IgD-negative memory B cell (primary cell): ENCODE measurements at regions not wholly inside any gene's neighbourhood (a gene's known extent, or its start where the extent isn't known, plus 50 kb on each side); places are given as distances from the start of the nearest gene placed in this dataset.
"Not testable (repeated sequence)": the region's sequence is repeated elsewhere in the genome, so short reads cannot be mapped to it uniquely, and the experiment has no call there.

Source experiments
- H3K27ac Mint-ChIP-seq, 3 donors: one replicate each; pipeline ENCODE4 v1.8.0; 2020 to 2022; ENCODE audit warnings: mild to moderate bottlenecking in 3 of 3, mixed read lengths in 3 of 3, moderate library complexity in 1 of 3
- H3K27me3 Mint-ChIP-seq: one replicate; pipeline ENCODE4 v1.8.0; 2021; ENCODE audit warnings: mixed read lengths
- H3K36me3 Mint-ChIP-seq: one replicate; pipeline ENCODE4 v1.8.0; 2020; ENCODE audit warnings: mild to moderate bottlenecking, mixed read lengths
- H3K4me1 Mint-ChIP-seq, 3 donors: one replicate each; pipeline ENCODE4 v1.8.0; 2020 to 2022; ENCODE audit warnings: mixed read lengths in 3 of 3, mild to moderate bottlenecking in 1 of 3
- H3K4me3 Mint-ChIP-seq, 4 donors: one replicate each; pipeline ENCODE4 v1.8.0; 2020 to 2022; ENCODE audit warnings: mild to moderate bottlenecking in 4 of 4, mixed read lengths in 4 of 4, moderate library complexity in 3 of 4
- H3K9me3 Mint-ChIP-seq, 3 donors: one replicate each; pipeline ENCODE4 v1.8.0; 2020 to 2021; ENCODE audit warnings: mixed read lengths in 3 of 3, mild to moderate bottlenecking in 1 of 3

GRCh38 chr13:81018936-81019335 is 678.0 kb upstream of the SPRY2 start:
- H3K36me3 Mint-ChIP-seq, result no peaks in the 10 kb centered on the region
- H3K4me3 Mint-ChIP-seq, result no peak overlapping the region
- H3K4me1 Mint-ChIP-seq, result no peaks in the 10 kb centered on the region
- H3K27me3 Mint-ChIP-seq, result no peaks in the 10 kb centered on the region
- H3K27ac Mint-ChIP-seq, result no peak overlapping the region
- peaks cover 0 to 9% (median 1%) of the 10 kb centered on the region in 3 donors for H3K9me3 Mint-ChIP-seq

- H3K27me3 Mint-ChIP-seq, result no peaks in the 10 kb centered on the region
- H3K27ac Mint-ChIP-seq, result no peak overlapping the region
- no peak overlapping the region for H3K4me3 Mint-ChIP-seq
- H3K36me3 Mint-ChIP-seq, result no peaks in the 10 kb centered on the region
- H3K4me1 Mint-ChIP-seq, result no peaks in the 10 kb centered on the region
- peaks cover 0 to 4% (median 1%) of the 10 kb centered on the region in 3 donors for H3K9me3 Mint-ChIP-seq
These were observed 676.7 kb upstream of the SPRY2 start for GRCh38 chr13:81017513-81018152.

- Mint-ChIP-seq H3K36me3 (no peaks in the 10 kb centered on the region), H3K4me3 (no peak overlapping the region), H3K9me3 (peaks cover 0 to 5% (median 4%) of the 10 kb centered on the region in 3 donors), H3K27ac (no peak overlapping the region), H3K27me3 (no peaks in the 10 kb centered on the region), H3K4me1 (no peaks in the 10 kb centered on the region)
These were observed 671.1 kb upstream of the SPRY2 start for GRCh38 chr13:81012031-81012430.

GRCh38 chr13:81001828-81002385 is 661.0 kb upstream of the SPRY2 start:
- H3K27ac Mint-ChIP-seq, result no peak overlapping the region
- H3K27me3 Mint-ChIP-seq, result no peaks in the 10 kb centered on the region
- peaks cover 3 to 16% (median 6%) of the 10 kb centered on the region in 3 donors for H3K9me3 Mint-ChIP-seq

GRCh38 chr13:80998603-80999002 is 657.7 kb upstream of the SPRY2 start:
- not testable (repeated sequence) for H3K4me3 Mint-ChIP-seq, H3K36me3 Mint-ChIP-seq, H3K27me3 Mint-ChIP-seq, H3K27ac Mint-ChIP-seq, H3K4me1 Mint-ChIP-seq
- H3K9me3 Mint-ChIP-seq, result peaks cover 0 to 11% (median 4%) of the 10 kb centered on the region in 3 donors

More at GRCh38 chr13:81001828-81002385, 661.0 kb upstream of the SPRY2 start:
- Mint-ChIP-seq H3K4me1 (no peaks in the 10 kb centered on the region), H3K4me3 (no peak overlapping the region), H3K36me3 (no peaks in the 10 kb centered on the region)

- H3K27me3 Mint-ChIP-seq, result no peaks in the 10 kb centered on the region
- H3K36me3 Mint-ChIP-seq, result peaks cover 3% of the 10 kb centered on the region
- no peak overlapping the region for H3K4me3 Mint-ChIP-seq
- no peaks in the 10 kb centered on the region for H3K4me1 Mint-ChIP-seq
- peaks cover 11 to 20% (median 13%) of the 10 kb centered on the region in 3 donors for H3K9me3 Mint-ChIP-seq
- no peak overlapping the region for H3K27ac Mint-ChIP-seq
These were observed 648.8 kb upstream of the SPRY2 start for GRCh38 chr13:80989747-80990146.

GRCh38 chr13:80989241-80989640 is 648.3 kb upstream of the SPRY2 start:
- Mint-ChIP-seq H3K27ac (no peak overlapping the region), H3K4me1 (no peaks in the 10 kb centered on the region), H3K9me3 (peaks cover 11 to 20% (median 13%) of the 10 kb centered on the region in 3 donors), H3K27me3 (no peaks in the 10 kb centered on the region), H3K4me3 (no peak overlapping the region), H3K36me3 (peaks cover 3% of the 10 kb centered on the region)

GRCh38 chr13:80988391-80989151 is 647.6 kb upstream of the SPRY2 start:
- H3K27ac Mint-ChIP-seq, result no peak overlapping the region

GRCh38 chr13:80979035-80979641 is 638.2 kb upstream of the SPRY2 start:
- Mint-ChIP-seq H3K36me3 (no peaks in the 10 kb centered on the region), H3K9me3 (peaks cover 0 to 7% (median 0%) of the 10 kb centered on the region in 3 donors), H3K27me3 (no peaks in the 10 kb centered on the region), H3K4me3 (no peak overlapping the region), H3K4me1 (no peaks in the 10 kb centered on the region), H3K27ac (no peak overlapping the region)

More at GRCh38 chr13:80988391-80989151, 647.6 kb upstream of the SPRY2 start:
- no peak overlapping the region for H3K4me3 Mint-ChIP-seq
- no peaks in the 10 kb centered on the region for H3K4me1 Mint-ChIP-seq
- peaks cover 3% of the 10 kb centered on the region for H3K36me3 Mint-ChIP-seq
- no peaks in the 10 kb centered on the region for H3K27me3 Mint-ChIP-seq
- peaks cover 11 to 20% (median 13%) of the 10 kb centered on the region in 3 donors for H3K9me3 Mint-ChIP-seq

GRCh38 chr13:80977168-80977567 is 636.2 kb upstream of the SPRY2 start:
- Mint-ChIP-seq H3K4me1 (no peaks in the 10 kb centered on the region), H3K4me3 (no peak overlapping the region), H3K36me3 (no peaks in the 10 kb centered on the region), H3K27ac (no peak overlapping the region), H3K9me3 (peaks cover 0 to under 1% (median 0%) of the 10 kb centered on the region in 3 donors), H3K27me3 (no peaks in the 10 kb centered on the region)

GRCh38 chr13:80975903-80976302 is 635.0 kb upstream of the SPRY2 start:
- no peaks in the 10 kb centered on the region for H3K36me3 Mint-ChIP-seq
- no peaks in the 10 kb centered on the region for H3K27me3 Mint-ChIP-seq
- H3K27ac Mint-ChIP-seq, result no peak overlapping the region
- no peaks in the 10 kb centered on the region for H3K4me1 Mint-ChIP-seq
- H3K4me3 Mint-ChIP-seq, result no peak overlapping the region
- peaks cover 0 to 5% (median 0%) of the 10 kb centered on the region in 3 donors for H3K9me3 Mint-ChIP-seq

GRCh38 chr13:80973721-80974120 is 632.8 kb upstream of the SPRY2 start:
- Mint-ChIP-seq H3K27ac (no peak overlapping the region), H3K27me3 (no peaks in the 10 kb centered on the region)

GRCh38 chr13:80972857-80973478 is 632.0 kb upstream of the SPRY2 start:
- Mint-ChIP-seq H3K36me3 (no peaks in the 10 kb centered on the region), H3K27ac (no peak overlapping the region), H3K4me3 (no peak overlapping the region), H3K9me3 (peaks cover 0 to 10% (median 2%) of the 10 kb centered on the region in 3 donors), H3K27me3 (no peaks in the 10 kb centered on the region), H3K4me1 (no peaks in the 10 kb centered on the region)

More at GRCh38 chr13:80973721-80974120, 632.8 kb upstream of the SPRY2 start:
- Mint-ChIP-seq H3K36me3 (no peaks in the 10 kb centered on the region), H3K4me1 (no peaks in the 10 kb centered on the region), H3K9me3 (peaks cover 0 to 10% (median 2%) of the 10 kb centered on the region in 3 donors), H3K4me3 (no peak overlapping the region)

- no peak overlapping the region for H3K4me3 Mint-ChIP-seq
- H3K27ac Mint-ChIP-seq, result no peak overlapping the region
- no peaks in the 10 kb centered on the region for H3K4me1 Mint-ChIP-seq
- no peaks in the 10 kb centered on the region for H3K27me3 Mint-ChIP-seq
- peaks cover 0 to 16% (median 0%) of the 10 kb centered on the region in 3 donors for H3K9me3 Mint-ChIP-seq
- H3K36me3 Mint-ChIP-seq, result no peaks in the 10 kb centered on the region
These were observed 624.2 kb upstream of the SPRY2 start for GRCh38 chr13:80965097-80965496.

- H3K27me3 Mint-ChIP-seq, result no peaks in the 10 kb centered on the region
- H3K4me1 Mint-ChIP-seq, result no peaks in the 10 kb centered on the region
- H3K27ac Mint-ChIP-seq, result no peak overlapping the region
- H3K4me3 Mint-ChIP-seq, result no peak overlapping the region
- H3K36me3 Mint-ChIP-seq, result no peaks in the 10 kb centered on the region
- peaks cover 0 to 16% (median 2%) of the 10 kb centered on the region in 3 donors for H3K9me3 Mint-ChIP-seq
These were observed 621.9 kb upstream of the SPRY2 start for GRCh38 chr13:80962855-80963254.
